ENCODE measurements at regions not wholly inside any gene's neighbourhood (a gene's known extent, or its start where the extent isn't known, plus 50 kb on each side); places are given as distances from the start of the nearest gene placed in this dataset.

DNA sequence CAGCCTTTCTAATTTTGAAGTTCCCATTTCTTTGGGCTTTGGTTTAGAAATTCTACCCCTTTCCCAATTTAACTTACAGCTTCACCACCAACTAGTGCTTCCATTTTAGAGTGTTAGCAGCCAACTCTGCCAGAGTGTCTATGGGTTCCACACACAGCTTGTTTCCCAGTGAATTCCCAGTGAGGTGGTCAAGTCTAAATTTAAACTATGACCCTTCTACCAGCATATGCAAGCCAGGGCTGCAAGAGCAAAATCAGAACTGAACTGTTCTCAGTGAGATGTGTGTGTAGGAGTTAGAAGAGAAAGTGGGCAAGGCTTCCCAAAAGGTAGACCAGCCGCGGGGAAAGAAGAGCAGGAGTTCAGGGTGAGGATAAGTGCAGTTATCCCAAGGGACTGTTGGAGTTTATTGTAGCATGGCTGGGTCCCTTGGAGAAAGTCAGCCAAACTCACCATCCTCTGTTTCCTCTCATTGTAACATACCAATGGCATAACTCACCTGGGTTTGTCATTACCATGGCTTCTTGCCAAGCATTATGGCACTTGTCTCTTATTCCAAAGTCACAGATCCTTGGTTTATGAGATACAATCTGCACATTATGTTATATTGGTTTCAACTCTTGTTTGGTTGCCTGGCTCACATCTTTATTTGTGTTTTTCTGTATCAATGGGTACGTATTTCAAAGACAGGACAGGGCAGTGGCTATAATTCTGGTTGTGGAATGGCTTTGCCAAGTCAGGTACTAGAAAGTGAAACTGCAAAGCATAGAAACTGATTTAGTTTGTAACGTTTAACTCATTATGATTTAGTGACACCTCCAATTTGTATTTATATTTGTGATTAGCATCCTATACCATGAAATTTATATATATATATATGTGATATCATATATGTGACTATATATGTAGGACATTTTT lies 130.2 kb upstream of the UMPS start (continued):
- TF ChIP-seq, protein P1, sequence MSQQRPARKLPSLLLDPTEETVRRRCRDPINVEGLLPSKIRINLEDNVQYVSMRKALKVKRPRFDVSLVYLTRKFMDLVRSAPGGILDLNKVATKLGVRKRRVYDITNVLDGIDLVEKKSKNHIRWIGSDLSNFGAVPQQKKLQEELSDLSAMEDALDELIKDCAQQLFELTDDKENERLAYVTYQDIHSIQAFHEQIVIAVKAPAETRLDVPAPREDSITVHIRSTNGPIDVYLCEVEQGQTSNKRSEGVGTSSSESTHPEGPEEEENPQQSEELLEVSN (IDR thresholded peaks at IDR 0.05), result no peak
- no peak for TF ChIP-seq RFX5 (IDR thresholded peaks at IDR 0.05; ENCODE audit: borderline replicate concordance, low read depth, low read length)
- no peak for TF ChIP-seq SP2 (IDR thresholded peaks at IDR 0.05; ENCODE audit: low read length)
